ENCODE measurements at regions not wholly inside any gene's neighbourhood (a gene's known extent, or its start where the extent isn't known, plus 50 kb on each side); places are given as distances from the start of the nearest gene placed in this dataset.

- DNase-seq (ENCODE audit: low read depth): no peak
- no peaks in the 10 kb centered on the region for H3K36me3 Mint-ChIP-seq (ENCODE audit: low read depth, unreplicated experiment)
- Histone ChIP-seq H3K4me2 (ENCODE audit: low read length) (no peak overlapping the region), H3K27ac (ENCODE audit: low read depth, low read length) (no peak overlapping the region), H4K20me1 (ENCODE audit: insufficient read depth, low read length) (no peaks in the 10 kb centered on the region), H3K9me3 (ENCODE audit: insufficient read depth, low read depth, low read length) (no peaks in the 10 kb centered on the region), H2AFZ (ENCODE audit: low read depth, low read length) (no peak overlapping the region), H3K9ac (ENCODE audit: low read length) (no peak overlapping the region), H3K4me3 (ENCODE audit: insufficient read depth, low read depth, low read length) (no peak overlapping the region), H3K4me1 (ENCODE audit: insufficient read depth, low read length) (no peaks in the 10 kb centered on the region), H3K27me3 (ENCODE audit: insufficient read depth, low read length) (no peaks in the 10 kb centered on the region), H3K36me3 (ENCODE audit: insufficient read depth, low read length) (no peaks in the 10 kb centered on the region), H3K79me2 (ENCODE audit: insufficient read depth, low read length) (no peaks in the 10 kb centered on the region)
- H3K4me3 Mint-ChIP-seq (ENCODE audit: unreplicated experiment): no peak overlapping the region
- no peaks in the 10 kb centered on the region for H3K27me3 Mint-ChIP-seq (ENCODE audit: low read depth, unreplicated experiment)
- H3K4me1 Mint-ChIP-seq (ENCODE audit: low read depth, unreplicated experiment): no peaks in the 10 kb centered on the region
- FAIRE-seq: no peak
- H3K9me3 Mint-ChIP-seq (ENCODE audit: unreplicated experiment): no peaks in the 10 kb centered on the region
- no peak overlapping the region for H3K27ac Mint-ChIP-seq (ENCODE audit: unreplicated experiment)
- no peak for TF ChIP-seq CTCF (IDR thresholded peaks at IDR 0.05; ENCODE audit: insufficient read depth, low read depth, low read length)
- no peak for TF ChIP-seq EZH2 (IDR thresholded peaks at IDR 0.05; ENCODE audit: insufficient read depth, low read length)
Observed at GRCh38 chr3:74921676-74922075, 307.2 kb upstream of the CNTN3 start.

DNA sequence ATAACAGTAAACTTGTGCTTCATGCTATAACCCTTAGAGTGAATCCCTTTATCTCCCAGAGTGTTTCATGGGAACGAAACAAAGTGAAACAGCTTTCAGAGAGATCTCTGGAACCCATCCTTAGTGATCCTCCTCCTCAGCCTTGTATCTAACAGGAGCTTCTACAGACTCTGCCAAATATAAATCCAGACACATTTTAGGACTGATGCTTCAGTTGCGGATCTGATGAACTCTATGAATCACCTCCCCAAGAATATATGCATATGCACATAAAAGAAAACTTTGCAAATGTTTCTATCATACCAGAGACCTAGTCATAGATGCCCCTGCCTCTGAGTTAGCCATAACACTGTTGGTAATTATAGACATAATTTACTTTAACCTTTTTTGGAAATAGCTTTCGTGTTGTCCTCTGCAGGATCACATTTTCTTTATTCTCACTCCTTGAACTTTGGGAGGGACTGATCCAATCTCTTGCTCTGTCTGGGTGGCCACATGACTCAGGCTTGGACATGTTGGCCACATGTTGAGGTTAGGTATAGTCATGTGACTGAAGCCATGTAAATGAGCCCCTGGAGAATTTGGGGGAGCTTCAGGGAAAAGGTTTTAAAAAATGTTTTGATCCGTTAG is 306.4 kb upstream of the CNTN3 start:
- Histone ChIP-seq H3K4me2 (ENCODE audit: low read length) (no peak overlapping the region), H4K20me1 (ENCODE audit: insufficient read depth, low read length) (no peaks in the 10 kb centered on the region), H3K27me3 (ENCODE audit: insufficient read depth, low read length) (no peaks in the 10 kb centered on the region), H3K79me2 (ENCODE audit: insufficient read depth, low read length) (no peaks in the 10 kb centered on the region), H3K36me3 (ENCODE audit: insufficient read depth, low read length) (no peaks in the 10 kb centered on the region), H3K4me3 (ENCODE audit: insufficient read depth, low read depth, low read length) (no peak overlapping the region), H3K9ac (ENCODE audit: low read length) (no peak overlapping the region), H3K4me1 (ENCODE audit: insufficient read depth, low read length) (no peaks in the 10 kb centered on the region), H2AFZ (ENCODE audit: low read depth, low read length) (no peak overlapping the region), H3K9me3 (ENCODE audit: insufficient read depth, low read depth, low read length) (no peaks in the 10 kb centered on the region), H3K27ac (ENCODE audit: low read depth, low read length) (no peak overlapping the region)
- Mint-ChIP-seq H3K27me3 (ENCODE audit: low read depth, unreplicated experiment) (peaks cover 2% of the 10 kb centered on the region), H3K4me1 (ENCODE audit: low read depth, unreplicated experiment) (no peaks in the 10 kb centered on the region), H3K27ac (ENCODE audit: unreplicated experiment) (peak overlapping the region; percentile 38), H3K9me3 (ENCODE audit: unreplicated experiment) (no peaks in the 10 kb centered on the region), H3K36me3 (ENCODE audit: low read depth, unreplicated experiment) (no peaks in the 10 kb centered on the region), H3K4me3 (ENCODE audit: unreplicated experiment) (no peak overlapping the region)
- FAIRE-seq (no peak), DNase-seq (ENCODE audit: low read depth) (no peak)
- TF ChIP-seq EZH2 (IDR thresholded peaks at IDR 0.05; ENCODE audit: insufficient read depth, low read length) (no peak), CTCF (IDR thresholded peaks at IDR 0.05; ENCODE audit: insufficient read depth, low read depth, low read length) (no peak)

DNA sequence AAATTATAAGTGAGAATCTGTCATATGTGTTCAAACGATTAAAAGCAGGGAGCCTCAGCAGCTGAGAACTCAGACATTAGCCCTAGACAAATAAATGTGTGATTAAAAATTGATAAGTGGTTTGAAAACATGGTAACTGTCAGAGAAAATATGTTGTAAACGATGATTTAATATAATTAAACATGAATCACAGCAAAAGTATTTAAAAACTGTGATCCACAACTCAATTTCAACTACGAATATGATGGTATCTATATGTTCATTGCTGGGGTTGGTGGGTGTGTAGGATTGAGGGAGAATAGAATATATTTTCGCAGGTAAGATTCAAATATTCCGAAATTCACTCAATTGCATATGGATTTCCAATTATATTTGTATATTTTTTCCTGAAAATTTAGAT is 302.2 kb upstream of the CNTN3 start:
- Histone ChIP-seq H3K4me2 (ENCODE audit: low read length) (no peak overlapping the region), H4K20me1 (ENCODE audit: insufficient read depth, low read length) (no peaks in the 10 kb centered on the region), H3K4me1 (ENCODE audit: insufficient read depth, low read length) (no peaks in the 10 kb centered on the region), H3K9me3 (ENCODE audit: insufficient read depth, low read depth, low read length) (no peaks in the 10 kb centered on the region), H3K9ac (ENCODE audit: low read length) (no peak overlapping the region), H3K27ac (ENCODE audit: low read depth, low read length) (no peak overlapping the region), H3K27me3 (ENCODE audit: insufficient read depth, low read length) (no peaks in the 10 kb centered on the region), H3K36me3 (ENCODE audit: insufficient read depth, low read length) (no peaks in the 10 kb centered on the region), H3K79me2 (ENCODE audit: insufficient read depth, low read length) (no peaks in the 10 kb centered on the region), H3K4me3 (ENCODE audit: insufficient read depth, low read depth, low read length) (no peak overlapping the region), H2AFZ (ENCODE audit: low read depth, low read length) (no peak overlapping the region)
- no peaks in the 10 kb centered on the region for H3K9me3 Mint-ChIP-seq (ENCODE audit: unreplicated experiment)
- FAIRE-seq (no peak), DNase-seq (ENCODE audit: low read depth) (no peak)
- H3K27me3 Mint-ChIP-seq (ENCODE audit: low read depth, unreplicated experiment): peaks cover 2% of the 10 kb centered on the region
- H3K4me1 Mint-ChIP-seq (ENCODE audit: low read depth, unreplicated experiment): no peaks in the 10 kb centered on the region
- no peak for TF ChIP-seq EZH2 (IDR thresholded peaks at IDR 0.05; ENCODE audit: insufficient read depth, low read length)
- H3K27ac Mint-ChIP-seq (ENCODE audit: unreplicated experiment): no peak overlapping the region
- H3K4me3 Mint-ChIP-seq (ENCODE audit: unreplicated experiment): no peak overlapping the region
- no peaks in the 10 kb centered on the region for H3K36me3 Mint-ChIP-seq (ENCODE audit: low read depth, unreplicated experiment)

Data from astrocyte (in vitro differentiated cells and primary cell).